ENCODE measurements at regions not wholly inside any gene's neighbourhood (a gene's known extent, or its start where the extent isn't known, plus 50 kb on each side); places are given as distances from the start of the nearest gene placed in this dataset.

DNA sequence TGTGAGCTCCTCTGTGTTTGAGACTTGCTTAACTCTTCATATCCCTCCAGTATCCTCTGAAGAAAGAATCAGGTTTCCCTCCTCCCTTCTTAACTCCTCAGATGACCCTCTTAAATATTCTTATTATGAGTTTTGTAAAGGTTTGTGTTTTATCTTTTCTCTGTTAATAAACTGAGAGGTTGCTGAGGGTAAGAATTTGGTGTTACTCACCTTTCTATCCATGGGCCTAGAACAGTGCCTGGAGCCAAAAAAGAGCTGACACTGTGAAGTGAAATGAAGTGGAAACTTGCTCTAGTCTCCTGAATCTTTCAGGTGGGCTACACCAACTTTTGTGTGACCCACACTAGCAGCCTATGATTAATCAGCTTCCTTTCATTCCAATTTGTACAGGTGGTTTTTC is 208.4 kb downstream of the CSNK1G3 start:
- TF ChIP-seq, protein P1, sequence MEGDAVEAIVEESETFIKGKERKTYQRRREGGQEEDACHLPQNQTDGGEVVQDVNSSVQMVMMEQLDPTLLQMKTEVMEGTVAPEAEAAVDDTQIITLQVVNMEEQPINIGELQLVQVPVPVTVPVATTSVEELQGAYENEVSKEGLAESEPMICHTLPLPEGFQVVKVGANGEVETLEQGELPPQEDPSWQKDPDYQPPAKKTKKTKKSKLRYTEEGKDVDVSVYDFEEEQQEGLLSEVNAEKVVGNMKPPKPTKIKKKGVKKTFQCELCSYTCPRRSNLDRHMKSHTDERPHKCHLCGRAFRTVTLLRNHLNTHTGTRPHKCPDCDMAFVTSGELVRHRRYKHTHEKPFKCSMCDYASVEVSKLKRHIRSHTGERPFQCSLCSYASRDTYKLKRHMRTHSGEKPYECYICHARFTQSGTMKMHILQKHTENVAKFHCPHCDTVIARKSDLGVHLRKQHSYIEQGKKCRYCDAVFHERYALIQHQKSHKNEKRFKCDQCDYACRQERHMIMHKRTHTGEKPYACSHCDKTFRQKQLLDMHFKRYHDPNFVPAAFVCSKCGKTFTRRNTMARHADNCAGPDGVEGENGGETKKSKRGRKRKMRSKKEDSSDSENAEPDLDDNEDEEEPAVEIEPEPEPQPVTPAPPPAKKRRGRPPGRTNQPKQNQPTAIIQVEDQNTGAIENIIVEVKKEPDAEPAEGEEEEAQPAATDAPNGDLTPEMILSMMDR (IDR thresholded peaks at IDR 0.05): no peak
- TF ChIP-seq POLR2A (IDR thresholded peaks at IDR 0.05): no peak
